ENCODE measurements at regions not wholly inside any gene's neighbourhood (a gene's known extent, or its start where the extent isn't known, plus 50 kb on each side); places are given as distances from the start of the nearest gene placed in this dataset.

- Mint-ChIP-seq H3K4me1 (peaks cover 0 to 2% (median 0%) of the 10 kb centered on the region in 3 donors), H3K27me3 (no peaks in the 10 kb centered on the region), H3K27ac (no peak overlapping the region), H3K9me3 (no peaks in the 10 kb centered on the region), H3K4me3 (no peak overlapping the region), H3K36me3 (no peaks in the 10 kb centered on the region)
- POLR2A ChIA-PET: no interaction called here
- Histone ChIP-seq H3K4me3 (ENCODE audit: control insufficient read depth in 1 of 2, extremely low read depth in 1 of 2, low read length in 1 of 2) (no peak overlapping the region), H3K27ac (ENCODE audit: low read length) (no peak overlapping the region), H3K9me3 (no peaks in the 10 kb centered on the region), H3K27me3 (replicated peaks in 1 of 2; ENCODE audit: control insufficient read depth in 2 of 2, extremely low read depth in 1 of 2, insufficient read depth in 2 of 2, low read length in 1 of 2) (no peaks in the 10 kb centered on the region), H3K4me1 (ENCODE audit: control insufficient read depth in 1 of 2, extremely low read depth in 1 of 2, insufficient read depth in 2 of 2, low read length in 2 of 2) (no peaks in the 10 kb centered on the region), H3K36me3 (ENCODE audit: control insufficient read depth in 2 of 2, extremely low read depth in 1 of 2, insufficient read depth in 1 of 2, low read length in 1 of 2) (no peaks in the 10 kb centered on the region)
- WGBS (ENCODE audit: insufficient coverage): no CpG with 5 or more reads among the region's 8 CpGs
- CTCF ChIA-PET: no interaction called here
- no peak for DNase-seq
- ATAC-seq (replicated peaks in 1 of 4): no peak
Measured at GRCh38 chr20:47406849-47407682, 50.6 kb upstream of the ZMYND8 start.

- no peak overlapping the region for H3K4me3 Mint-ChIP-seq
- H3K4me1 ChIP-seq (ENCODE audit: control insufficient read depth in 1 of 2, extremely low read depth in 1 of 2, insufficient read depth in 2 of 2, low read length in 2 of 2): peaks cover 0 to 26% of the 10 kb centered on the region in 2 experiments
- H3K27ac ChIP-seq (ENCODE audit: low read length): no peak overlapping the region
- no peaks in the 10 kb centered on the region for H3K9me3 ChIP-seq
- H3K9me3 Mint-ChIP-seq: no peaks in the 10 kb centered on the region
- H3K27ac Mint-ChIP-seq: no peak overlapping the region
- ATAC-seq (replicated peaks in 1 of 4) (no peak), DNase-seq (no peak)
- 81% methylated on average over 5 of the region's 5 CpGs for WGBS (ENCODE audit: insufficient coverage)
- H3K27me3 Mint-ChIP-seq: no peaks in the 10 kb centered on the region
- CTCF ChIA-PET: interaction anchor here (0.7 kb wide), 2 partner anchors 66 to 117 kb away, joined by 3 read pairs; no protein-coding TSS in a partner anchor
- no peak overlapping the region for H3K4me3 ChIP-seq (ENCODE audit: control insufficient read depth in 1 of 2, extremely low read depth in 1 of 2, low read length in 1 of 2)
- H3K27me3 ChIP-seq (replicated peaks in 1 of 2; ENCODE audit: control insufficient read depth in 2 of 2, extremely low read depth in 1 of 2, insufficient read depth in 2 of 2, low read length in 1 of 2): no peaks in the 10 kb centered on the region
- POLR2A ChIA-PET: no interaction called here
- no peaks in the 10 kb centered on the region for H3K36me3 Mint-ChIP-seq
- H3K4me1 Mint-ChIP-seq: peaks cover 27 to 30% (median 28%) of the 10 kb centered on the region in 3 donors
- H3K36me3 ChIP-seq (ENCODE audit: control insufficient read depth in 2 of 2, extremely low read depth in 1 of 2, insufficient read depth in 1 of 2, low read length in 1 of 2): no peaks in the 10 kb centered on the region
Measured at GRCh38 chr20:47411161-47411560, 54.7 kb upstream of the ZMYND8 start.

GRCh38 chr20:47412083-47412482 lies 55.6 kb upstream of the ZMYND8 start:
- Histone ChIP-seq H3K36me3 (ENCODE audit: control insufficient read depth in 2 of 2, extremely low read depth in 1 of 2, insufficient read depth in 1 of 2, low read length in 1 of 2) (no peaks in the 10 kb centered on the region), H3K27me3 (replicated peaks in 1 of 2; ENCODE audit: control insufficient read depth in 2 of 2, extremely low read depth in 1 of 2, insufficient read depth in 2 of 2, low read length in 1 of 2) (no peaks in the 10 kb centered on the region), H3K4me1 (ENCODE audit: control insufficient read depth in 1 of 2, extremely low read depth in 1 of 2, insufficient read depth in 2 of 2, low read length in 2 of 2) (peaks cover 0 to 33% of the 10 kb centered on the region in 2 experiments), H3K9me3 (no peaks in the 10 kb centered on the region), H3K4me3 (ENCODE audit: control insufficient read depth in 1 of 2, extremely low read depth in 1 of 2, low read length in 1 of 2) (no peak overlapping the region), H3K27ac (ENCODE audit: low read length) (peak overlapping the region; percentile 21)
- Mint-ChIP-seq H3K27ac (peak overlapping the region in 1 of 2 donors; percentile 92), H3K4me3 (no peak overlapping the region), H3K27me3 (no peaks in the 10 kb centered on the region), H3K4me1 (peaks cover 34 to 37% (median 37%) of the 10 kb centered on the region in 3 donors), H3K36me3 (no peaks in the 10 kb centered on the region), H3K9me3 (no peaks in the 10 kb centered on the region)
- WGBS (ENCODE audit: insufficient coverage): 78% methylated on average over 2 of the region's 4 CpGs
- CTCF ChIA-PET: interaction anchor here in 1 of 2 donors (0.7 kb wide), 1 partner anchor 116 kb away, joined by 3 read pairs; no protein-coding TSS in a partner anchor
- ATAC-seq (replicated peaks in 1 of 4) (no peak), DNase-seq (no peak)
- POLR2A ChIA-PET: no interaction called here

GRCh38 chr20:47413189-47413588 lies 56.7 kb upstream of the ZMYND8 start:
- Histone ChIP-seq H3K9me3 (no peaks in the 10 kb centered on the region), H3K27me3 (replicated peaks in 1 of 2; ENCODE audit: control insufficient read depth in 2 of 2, extremely low read depth in 1 of 2, insufficient read depth in 2 of 2, low read length in 1 of 2) (no peaks in the 10 kb centered on the region), H3K36me3 (ENCODE audit: control insufficient read depth in 2 of 2, extremely low read depth in 1 of 2, insufficient read depth in 1 of 2, low read length in 1 of 2) (no peaks in the 10 kb centered on the region), H3K4me3 (ENCODE audit: control insufficient read depth in 1 of 2, extremely low read depth in 1 of 2, low read length in 1 of 2) (no peak overlapping the region), H3K4me1 (ENCODE audit: control insufficient read depth in 1 of 2, extremely low read depth in 1 of 2, insufficient read depth in 2 of 2, low read length in 2 of 2) (peaks cover 0 to 36% of the 10 kb centered on the region in 2 experiments), H3K27ac (ENCODE audit: low read length) (peak overlapping the region; percentile 56)
- Mint-ChIP-seq H3K27ac (peak overlapping the region; percentile 92), H3K4me3 (no peak overlapping the region), H3K4me1 (peaks cover 39 to 47% (median 45%) of the 10 kb centered on the region in 3 donors), H3K9me3 (no peaks in the 10 kb centered on the region), H3K27me3 (no peaks in the 10 kb centered on the region), H3K36me3 (no peaks in the 10 kb centered on the region)
- no peak for ATAC-seq (replicated peaks in 1 of 4)
- ChIA-PET POLR2A (no interaction called here), CTCF (no interaction called here)
- WGBS (ENCODE audit: insufficient coverage): 100% methylated on average over 3 of the region's 8 CpGs
- DNase-seq: no peak

- ChIA-PET POLR2A (no interaction called here), CTCF (no interaction called here)
- Mint-ChIP-seq H3K27ac (peak overlapping the region; percentile 72 to 80), H3K4me1 (peaks cover 38 to 49% (median 42%) of the 10 kb centered on the region in 3 donors), H3K4me3 (no peak overlapping the region), H3K27me3 (no peaks in the 10 kb centered on the region), H3K9me3 (no peaks in the 10 kb centered on the region), H3K36me3 (no peaks in the 10 kb centered on the region)
- peaks cover 0 to 36% of the 10 kb centered on the region in 2 experiments for H3K4me1 ChIP-seq (ENCODE audit: control insufficient read depth in 1 of 2, extremely low read depth in 1 of 2, insufficient read depth in 2 of 2, low read length in 2 of 2)
- peak overlapping the region; percentile 34 for H3K27ac ChIP-seq (ENCODE audit: low read length)
- DNase-seq (no peak), ATAC-seq (replicated peaks in 1 of 4) (no peak)
- H3K27me3 ChIP-seq (replicated peaks in 1 of 2; ENCODE audit: control insufficient read depth in 2 of 2, extremely low read depth in 1 of 2, insufficient read depth in 2 of 2, low read length in 1 of 2): no peaks in the 10 kb centered on the region
- no peak overlapping the region for H3K4me3 ChIP-seq (ENCODE audit: control insufficient read depth in 1 of 2, extremely low read depth in 1 of 2, low read length in 1 of 2)
- 95% methylated on average over 2 of the region's 7 CpGs for WGBS (ENCODE audit: insufficient coverage)
- H3K9me3 ChIP-seq: no peaks in the 10 kb centered on the region
- H3K36me3 ChIP-seq (ENCODE audit: control insufficient read depth in 2 of 2, extremely low read depth in 1 of 2, insufficient read depth in 1 of 2, low read length in 1 of 2): no peaks in the 10 kb centered on the region
Measured at GRCh38 chr20:47417245-47418068, 61.0 kb upstream of the ZMYND8 start.

GRCh38 chr20:47418069-47418757 lies 61.7 kb upstream of the ZMYND8 start:
- H3K9me3 ChIP-seq: no peaks in the 10 kb centered on the region
- H3K9me3 Mint-ChIP-seq: no peaks in the 10 kb centered on the region
- no peaks in the 10 kb centered on the region for H3K27me3 ChIP-seq (replicated peaks in 1 of 2; ENCODE audit: control insufficient read depth in 2 of 2, extremely low read depth in 1 of 2, insufficient read depth in 2 of 2, low read length in 1 of 2)
- H3K4me3 Mint-ChIP-seq: no peak overlapping the region
- peaks cover 0 to 29% of the 10 kb centered on the region in 2 experiments for H3K4me1 ChIP-seq (ENCODE audit: control insufficient read depth in 1 of 2, extremely low read depth in 1 of 2, insufficient read depth in 2 of 2, low read length in 2 of 2)
- H3K36me3 Mint-ChIP-seq: no peaks in the 10 kb centered on the region
- no peak for DNase-seq
- no peak for ATAC-seq (replicated peaks in 1 of 4)
- CTCF ChIA-PET: interaction anchor here (0.6 kb wide), 3 partner anchors 22 to 1527 kb away, joined by 3 to 6 read pairs (median 3); no protein-coding TSS in a partner anchor
- no peak overlapping the region for H3K4me3 ChIP-seq (ENCODE audit: control insufficient read depth in 1 of 2, extremely low read depth in 1 of 2, low read length in 1 of 2)
- POLR2A ChIA-PET: interaction anchor here in 1 of 2 donors (0.6 kb wide), 1 partner anchor 38 kb away, joined by 4 read pairs; no protein-coding TSS in a partner anchor
- H3K36me3 ChIP-seq (ENCODE audit: control insufficient read depth in 2 of 2, extremely low read depth in 1 of 2, insufficient read depth in 1 of 2, low read length in 1 of 2): no peaks in the 10 kb centered on the region
- no peaks in the 10 kb centered on the region for H3K27me3 Mint-ChIP-seq
- no peak overlapping the region for H3K27ac ChIP-seq (ENCODE audit: low read length)
- no peak overlapping the region for H3K27ac Mint-ChIP-seq
- peaks cover 32 to 42% (median 34%) of the 10 kb centered on the region in 3 donors for H3K4me1 Mint-ChIP-seq
- 100% methylated on average over 1 of the region's 7 CpGs for WGBS (ENCODE audit: insufficient coverage)
